ENCODE measurements at regions not wholly inside any gene's neighbourhood (a gene's known extent, or its start where the extent isn't known, plus 50 kb on each side); places are given as distances from the start of the nearest gene placed in this dataset.

DNA sequence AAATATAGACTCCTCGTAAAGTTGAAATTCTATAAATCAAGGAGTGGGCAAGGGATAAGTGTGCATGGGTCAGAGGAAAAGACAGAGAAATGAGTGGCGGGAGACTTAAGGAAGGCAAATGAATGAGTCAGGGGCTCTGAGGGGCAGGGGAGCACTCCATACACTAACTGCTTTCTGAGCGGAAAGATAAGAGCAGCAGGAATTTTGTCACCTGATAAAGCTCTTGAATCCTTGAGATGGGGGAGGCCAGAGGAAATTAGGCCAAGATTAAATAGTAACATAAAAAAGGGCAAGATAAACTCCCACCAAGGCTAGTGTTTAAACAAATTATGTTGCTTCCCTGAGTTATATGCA is 191.0 kb upstream of the S1PR3 start:
- no peak for DNase-seq

DNA sequence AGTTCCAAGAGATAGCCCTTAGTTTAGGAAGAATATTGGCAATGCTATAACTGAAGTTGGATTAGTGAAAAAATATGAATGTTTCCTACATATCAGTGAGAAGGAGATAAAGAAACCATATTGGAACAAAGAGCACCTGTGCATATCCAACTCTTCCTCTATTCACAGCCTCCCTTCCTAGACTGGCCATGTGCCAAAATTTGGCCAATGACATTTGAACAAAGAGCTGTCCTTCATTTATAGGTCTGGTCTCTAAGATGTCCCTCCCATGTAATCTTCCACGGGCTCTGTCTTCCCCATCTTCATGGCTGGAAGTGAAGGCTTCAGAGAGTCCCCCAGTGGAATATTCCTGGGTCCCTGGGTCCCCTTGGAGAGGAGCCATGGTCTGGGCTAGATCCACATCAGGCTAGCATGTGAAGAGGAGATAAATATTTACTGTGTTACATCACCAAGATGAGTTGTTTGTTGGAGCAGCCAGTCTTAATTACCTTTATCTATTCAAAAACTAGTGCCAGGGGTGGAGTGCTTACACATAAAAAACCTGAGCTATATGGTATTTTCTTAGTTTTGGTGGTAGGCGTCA is 190.0 kb upstream of the S1PR3 start:
- no peak for DNase-seq

DNA sequence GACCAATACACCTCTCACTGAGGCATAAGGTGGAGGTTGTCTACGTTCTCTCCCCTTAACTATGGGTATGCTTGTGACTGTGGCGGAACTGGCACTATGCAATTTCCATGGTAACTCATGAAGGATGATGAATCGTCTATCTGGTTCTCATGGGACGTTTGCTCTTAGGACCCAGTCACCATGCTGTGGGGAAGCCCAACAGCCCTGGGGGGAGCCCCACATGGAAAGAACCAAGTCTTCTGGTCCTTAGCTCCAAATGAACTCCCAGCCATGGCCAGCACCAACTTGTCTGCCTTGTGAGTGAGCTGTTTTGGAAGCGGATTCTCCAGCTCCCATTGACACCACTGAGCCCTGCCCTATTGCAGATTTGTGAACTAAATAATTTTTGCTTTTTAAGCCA is 188.7 kb upstream of the S1PR3 start:
- no peak for DNase-seq

DNA sequence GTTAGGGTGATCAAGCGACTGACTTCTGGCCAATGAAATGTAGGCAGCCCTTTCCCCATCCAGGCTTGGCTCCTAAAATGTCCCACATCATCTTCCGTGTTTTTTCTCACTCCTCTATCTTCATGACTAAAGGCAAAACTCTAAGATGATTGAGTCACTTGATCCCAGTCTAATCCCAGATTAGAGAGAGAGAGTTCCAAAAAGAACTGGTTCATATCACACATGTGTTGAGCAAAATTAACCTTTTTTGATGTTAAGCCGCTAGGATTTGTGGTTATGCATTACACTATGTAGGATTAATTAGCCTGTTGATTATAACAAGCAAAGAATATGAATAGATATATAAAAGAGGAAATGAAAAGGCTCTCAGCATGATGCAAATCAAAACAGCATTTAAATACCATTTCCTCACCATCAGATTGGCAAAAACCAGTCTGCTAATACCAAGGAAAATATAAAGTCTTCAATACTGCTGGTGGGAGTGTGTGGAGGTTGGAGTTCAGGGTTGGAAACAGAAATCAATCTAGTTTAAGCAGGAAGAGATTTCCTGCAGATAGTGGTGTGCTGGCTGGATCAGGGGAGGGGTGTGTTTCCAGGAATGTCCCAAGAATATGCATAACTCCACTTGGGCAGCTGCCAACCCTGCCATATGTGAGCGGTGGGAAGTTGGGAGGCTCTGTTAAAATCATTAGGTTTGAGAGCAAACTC is 187.6 kb upstream of the S1PR3 start:
- no peak for DNase-seq

DNA sequence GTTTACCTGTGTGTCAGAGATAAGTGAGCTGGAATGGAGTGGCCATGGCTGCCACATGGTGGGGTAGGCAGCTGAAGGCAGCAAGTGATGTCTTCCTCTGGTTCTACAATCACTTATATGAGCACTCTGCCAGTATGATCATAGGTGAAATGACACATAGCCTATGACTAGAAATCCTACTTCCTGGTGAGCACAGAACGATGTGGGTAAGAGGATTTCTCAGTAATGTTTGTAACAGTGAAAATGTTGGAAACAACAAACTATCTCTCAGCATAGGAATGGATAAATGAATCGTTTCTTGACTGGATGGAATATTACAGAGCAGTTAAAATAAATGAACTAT is 187.0 kb upstream of the S1PR3 start:
- DNase-seq, result no peak

DNA sequence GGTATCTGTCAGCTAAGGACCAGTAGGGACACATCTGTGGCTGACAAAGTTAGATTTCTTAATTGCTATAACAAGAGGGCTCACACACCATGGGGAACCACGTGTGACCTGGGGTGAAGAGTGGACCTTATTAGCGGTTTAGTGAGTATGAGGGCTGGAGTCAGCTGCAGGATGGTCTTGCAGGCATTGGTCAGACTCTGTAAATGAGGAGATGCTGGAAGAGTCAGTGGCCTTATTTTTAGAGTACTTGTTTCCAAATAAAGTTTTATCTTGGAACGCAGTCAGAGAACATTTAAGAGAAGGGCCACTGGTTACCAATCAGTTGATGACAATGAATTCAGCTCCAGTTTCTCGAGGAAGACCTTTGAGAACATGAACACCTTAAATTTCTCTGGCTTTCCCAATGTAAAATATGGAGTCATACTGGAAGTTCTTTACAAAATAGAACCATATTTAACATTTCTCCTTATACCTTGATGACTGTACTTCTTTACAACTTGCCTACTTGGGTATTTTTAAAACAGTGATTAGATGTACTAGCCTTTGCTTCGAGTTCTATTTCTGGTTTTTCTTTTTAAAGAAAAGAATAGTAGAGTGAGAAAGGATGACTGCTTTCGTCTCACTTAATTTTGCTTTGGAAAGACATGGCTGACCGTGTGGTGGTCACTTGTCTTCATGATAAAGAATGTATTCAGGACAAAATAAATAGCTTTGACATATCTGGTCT is 185.9 kb upstream of the S1PR3 start:
- DNase-seq, result no peak

DNA sequence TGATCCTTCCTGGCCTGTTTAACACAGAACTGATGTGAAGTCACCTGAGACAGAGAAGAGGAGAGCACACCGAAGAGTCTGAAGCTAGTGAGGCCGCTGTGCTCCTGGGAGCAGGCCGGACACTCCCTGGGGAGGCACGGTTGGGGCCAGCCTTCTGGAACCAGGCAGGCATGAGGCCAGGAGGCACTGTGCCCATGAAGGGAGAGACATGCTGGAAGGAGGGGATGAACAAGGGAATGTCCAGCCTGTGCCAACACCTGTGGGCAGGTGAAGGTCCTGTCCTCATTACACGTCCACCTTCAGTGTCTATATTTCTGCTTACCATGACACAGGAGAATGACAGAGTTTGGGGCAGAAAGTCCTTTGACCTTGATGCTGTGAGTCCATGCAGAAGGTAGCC is 183.8 kb upstream of the S1PR3 start:
- DNase-seq, result no peak

DNA sequence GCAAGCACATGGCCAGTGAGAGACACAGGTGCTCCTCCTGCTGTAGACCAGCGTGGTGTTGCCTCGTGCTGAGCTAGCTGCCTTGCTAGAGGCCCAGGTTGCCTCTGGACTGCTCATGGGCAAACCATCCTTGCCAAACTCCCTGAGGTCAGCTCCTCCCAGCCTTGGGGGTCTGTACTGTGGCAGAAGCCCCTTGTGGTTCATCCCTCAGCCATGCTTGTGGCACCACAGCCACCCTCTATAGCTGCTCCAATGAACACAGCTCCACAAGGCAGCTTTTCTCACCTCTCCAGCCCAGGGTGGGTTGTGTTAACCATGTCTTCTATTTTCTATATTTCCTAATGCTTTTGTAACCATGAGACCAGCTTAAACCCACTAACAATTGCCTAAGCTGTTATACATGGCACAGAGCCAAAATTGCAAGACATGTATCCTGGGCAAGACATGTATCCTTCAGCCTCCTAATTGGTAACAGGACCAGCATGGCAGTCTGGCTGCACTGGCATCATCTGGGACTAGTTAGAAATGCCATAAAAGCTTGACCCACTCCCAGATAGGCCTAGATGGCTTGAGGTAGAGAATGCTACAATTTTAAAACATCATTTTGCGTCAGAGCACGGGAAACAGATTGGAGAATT is 183.1 kb upstream of the S1PR3 start:
- no peak for DNase-seq

DNA sequence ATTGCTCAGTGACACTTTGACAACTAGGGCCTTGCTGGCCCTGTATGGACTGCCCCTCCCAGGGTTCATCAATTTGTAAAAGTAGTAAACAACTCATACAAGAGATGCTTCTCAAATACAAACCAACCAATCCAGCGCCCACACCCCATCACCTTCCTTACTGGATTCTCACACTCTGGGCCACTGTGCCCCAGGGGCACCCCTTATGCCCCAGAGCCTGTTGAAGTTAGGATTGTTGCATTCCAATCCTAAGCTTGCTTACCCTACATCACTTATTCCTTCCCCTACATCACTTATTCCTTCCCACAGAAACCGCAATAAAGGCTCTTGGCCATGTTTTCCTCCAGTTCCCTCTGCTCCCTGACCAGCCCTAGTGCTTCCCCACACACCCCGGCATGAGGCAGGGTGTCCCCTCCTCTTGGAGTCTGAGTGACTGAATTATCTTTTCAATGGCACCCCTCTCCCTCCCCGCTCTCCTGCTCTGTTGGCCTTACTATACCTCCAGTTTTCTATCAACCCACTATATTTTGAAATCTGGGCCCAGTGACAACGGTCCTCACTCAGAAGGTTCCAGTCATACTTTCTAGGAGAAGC is 182.4 kb upstream of the S1PR3 start:
- DNase-seq, result no peak

DNA sequence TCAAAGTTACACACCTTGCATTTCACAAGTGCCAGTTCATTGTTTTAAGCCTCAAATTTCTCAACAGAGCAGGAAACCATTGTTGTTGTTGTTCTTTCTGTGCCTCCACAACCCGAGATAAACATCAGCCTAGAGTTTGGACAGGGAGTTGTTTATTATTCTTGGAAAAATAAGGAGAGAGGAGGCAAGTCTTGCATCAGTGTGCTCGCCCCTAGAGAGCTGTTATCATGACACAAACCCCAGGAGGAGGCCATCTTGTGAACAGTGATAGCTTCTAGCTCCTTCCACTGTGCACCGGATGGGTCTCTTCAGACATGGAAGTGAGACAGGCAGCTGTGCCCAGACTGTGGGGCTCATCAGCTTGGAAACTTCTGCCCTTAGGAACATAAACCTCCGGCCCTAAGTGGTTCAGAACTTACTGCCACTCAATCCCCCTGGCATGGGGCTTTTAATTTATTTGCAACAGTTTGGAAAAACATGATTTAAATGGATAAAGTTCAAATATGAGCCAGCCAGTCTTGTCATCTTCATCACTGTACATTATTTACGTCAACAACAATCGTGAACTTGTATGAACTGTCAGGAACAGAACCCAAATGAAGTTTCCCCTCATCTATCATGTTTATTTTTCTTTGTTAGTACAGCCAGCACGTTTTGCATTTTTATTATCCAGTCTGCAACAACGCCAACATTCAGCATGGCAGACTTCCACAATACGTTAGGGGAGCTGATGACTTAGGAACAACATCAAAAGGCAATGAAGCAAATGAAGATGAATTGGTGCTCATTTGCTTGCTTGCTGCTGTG is 181.7 kb upstream of the S1PR3 start:
- no peak for DNase-seq

DNA sequence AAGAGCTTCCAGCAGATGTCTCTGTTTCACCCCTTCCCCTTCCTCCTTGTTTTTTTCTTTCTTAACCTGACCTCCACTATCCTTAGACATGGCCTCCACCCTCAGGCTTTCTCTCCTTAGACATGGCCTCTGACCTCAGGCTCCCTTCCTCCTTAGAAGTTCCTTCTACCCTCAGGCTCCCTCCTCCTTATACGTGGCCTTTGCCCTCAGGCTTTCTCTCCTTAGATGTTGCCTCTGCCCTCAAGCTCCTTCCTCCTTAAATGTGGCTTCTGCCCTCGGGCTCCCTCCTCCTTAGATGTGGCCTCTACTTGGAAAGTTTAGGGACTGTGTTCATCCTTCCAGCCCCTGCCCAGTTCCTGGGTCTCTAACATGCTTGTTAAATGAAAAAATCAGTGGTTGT is 180.4 kb upstream of the S1PR3 start:
- DNase-seq, result no peak

DNA sequence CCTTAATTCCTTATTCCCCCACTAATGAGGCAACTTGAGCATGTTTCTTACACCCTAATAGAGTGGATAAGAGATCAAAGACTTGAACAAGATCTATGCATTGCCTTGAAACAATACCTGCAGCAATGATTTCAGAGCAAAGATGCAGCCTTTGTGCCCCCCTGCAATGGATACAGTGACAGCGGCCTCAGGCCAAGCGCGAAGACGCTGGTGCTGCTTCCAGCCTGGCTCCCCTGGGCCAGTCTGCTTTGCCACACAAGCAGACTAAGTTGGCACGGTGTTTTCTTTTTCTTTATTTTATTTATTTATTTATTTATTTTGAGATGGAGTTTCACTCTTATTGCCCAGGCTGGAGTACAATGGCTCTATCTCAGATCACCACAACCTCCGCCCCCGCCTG is 179.8 kb upstream of the S1PR3 start:
- DNase-seq, result no peak

DNA sequence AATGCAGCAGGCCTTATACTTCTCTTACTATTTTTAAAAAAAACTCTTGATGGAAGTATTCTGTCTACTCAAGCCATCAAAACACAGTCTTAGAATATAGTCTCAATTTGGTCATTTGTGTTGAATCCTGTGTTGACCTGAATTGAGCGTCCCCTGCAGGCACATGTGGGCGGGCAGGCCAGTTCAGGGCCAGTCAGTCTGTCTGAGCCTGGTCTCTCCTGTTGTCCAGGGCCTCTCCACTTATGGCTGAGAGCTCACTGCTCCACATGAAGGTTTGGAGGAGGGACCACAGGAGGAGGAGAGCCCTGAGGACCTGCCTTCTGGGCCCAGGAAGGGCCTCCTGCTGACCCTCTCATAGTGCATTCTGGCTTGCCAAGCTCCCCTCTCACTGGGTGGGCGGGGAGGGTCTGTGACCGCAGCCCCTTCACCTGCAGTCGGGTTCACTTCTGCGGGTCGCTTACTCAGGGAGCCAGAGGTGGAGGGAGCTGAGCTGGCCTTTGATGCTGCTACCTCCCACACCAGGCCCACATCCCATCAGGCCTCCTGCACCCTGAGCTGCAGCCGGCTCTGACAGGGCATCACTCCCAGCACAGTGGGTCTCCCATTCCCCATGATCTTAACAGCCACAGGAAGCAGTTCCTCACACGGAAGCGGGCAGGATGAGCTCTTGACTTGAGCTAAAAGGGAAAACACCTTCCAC is 178.2 kb upstream of the S1PR3 start:
- DNase-seq, result no peak

DNA sequence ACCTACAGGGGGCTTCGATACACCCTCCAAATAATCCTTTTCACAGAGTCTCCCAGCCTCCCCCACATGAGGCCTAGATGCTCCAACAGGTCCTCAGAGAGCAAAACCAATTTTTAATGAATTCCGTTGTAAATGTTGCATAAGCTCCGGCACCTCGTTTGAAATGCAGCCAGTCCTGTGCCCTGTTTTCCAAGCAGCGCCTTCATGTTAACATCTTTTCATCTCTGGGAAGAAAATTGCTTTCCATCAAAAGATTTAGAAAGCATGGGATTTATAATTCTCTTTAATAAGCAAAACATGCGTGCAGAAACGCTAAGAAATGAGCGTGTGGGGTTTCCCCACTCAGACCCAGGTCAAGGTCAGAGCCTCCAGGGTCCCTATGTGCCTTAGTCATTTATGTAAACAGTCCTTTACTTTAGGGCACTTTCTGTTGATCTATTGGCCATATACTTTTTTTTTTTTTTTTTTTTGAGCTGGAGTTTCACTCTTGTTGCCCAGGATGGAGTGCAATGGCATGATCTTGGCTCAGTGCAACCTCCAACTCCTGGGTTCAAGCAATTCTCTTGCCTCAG is 177.5 kb upstream of the S1PR3 start:
- no peak for DNase-seq

DNA sequence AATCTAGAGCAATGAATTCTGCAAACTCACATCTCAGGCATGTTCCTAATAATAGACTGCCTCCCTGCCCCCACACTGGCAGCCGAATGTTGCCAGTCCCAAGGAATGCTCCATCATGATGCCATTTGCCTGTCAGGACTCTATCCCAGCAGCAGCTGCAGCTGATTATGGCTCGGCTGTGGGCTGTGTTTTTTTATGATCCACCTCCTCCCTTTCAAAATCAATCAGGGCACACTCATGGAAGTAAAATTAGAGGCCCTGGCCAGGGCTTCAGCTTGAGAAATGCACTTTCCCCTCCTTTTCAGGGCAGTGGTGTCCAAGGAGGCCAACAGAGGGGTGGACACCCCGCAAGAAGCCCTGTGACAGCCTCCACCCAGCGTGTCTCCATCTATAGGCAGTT is 176.7 kb upstream of the S1PR3 start:
- no peak for DNase-seq

DNA sequence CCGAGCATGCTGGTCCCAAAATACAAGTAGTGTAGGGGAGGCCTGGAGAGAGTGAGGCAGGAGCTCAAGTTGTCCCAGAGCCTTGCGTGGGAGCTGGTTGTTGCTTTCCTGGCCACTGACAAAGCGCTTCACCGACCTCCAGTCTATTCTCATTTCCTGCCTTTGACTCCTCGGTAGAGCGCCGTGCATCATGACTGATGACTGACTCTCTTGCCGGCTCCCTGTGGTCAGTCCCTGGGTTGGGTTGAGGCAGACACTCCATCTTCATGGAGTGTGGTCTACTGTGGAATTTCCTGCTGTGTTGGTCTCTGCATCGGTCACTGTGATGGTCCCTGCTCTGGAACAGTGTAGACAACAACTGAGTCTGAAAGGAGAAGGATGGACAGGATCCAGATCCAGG is 175.1 kb upstream of the S1PR3 start:
- no peak for DNase-seq

DNA sequence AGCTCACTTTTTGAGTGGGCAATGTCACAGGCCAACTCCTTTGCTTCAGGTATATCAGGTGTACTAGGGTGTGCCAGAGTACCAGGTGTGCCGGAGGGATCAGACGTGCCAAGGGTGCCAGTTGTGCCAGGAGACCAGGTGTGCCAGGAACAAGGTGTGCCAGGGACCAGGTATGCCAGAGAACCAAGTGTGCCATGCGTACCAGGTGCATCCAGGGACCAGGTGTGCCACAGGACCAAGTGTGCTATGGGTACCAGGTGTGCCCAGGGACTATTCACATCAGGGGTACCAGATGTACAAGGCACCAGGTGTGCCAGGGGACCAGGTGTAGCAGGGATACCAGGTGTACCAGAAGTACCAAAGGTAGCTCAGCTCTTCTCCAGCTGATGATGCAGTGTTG is 174.7 kb upstream of the S1PR3 start:
- no peak for DNase-seq

DNA sequence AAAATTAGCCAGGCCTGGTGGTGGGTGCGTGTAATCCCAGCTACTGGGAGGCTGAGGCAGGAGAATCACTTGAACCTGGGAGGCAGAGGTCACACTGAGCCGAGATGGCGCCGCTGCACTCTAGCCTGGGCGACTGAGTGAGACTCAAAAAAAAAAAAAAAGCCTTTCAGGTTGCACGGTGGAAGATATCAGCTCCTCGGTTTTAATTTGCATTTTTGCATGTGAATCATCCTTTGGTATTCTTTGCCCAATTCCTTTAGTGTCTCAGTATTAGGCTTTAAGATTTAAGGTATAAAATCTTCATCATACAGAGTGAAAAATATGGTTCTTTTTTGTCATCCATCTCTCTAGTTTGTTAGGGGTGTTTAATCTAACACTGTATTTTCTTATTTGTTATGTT is 173.6 kb upstream of the S1PR3 start:
- DNase-seq, result no peak

DNA sequence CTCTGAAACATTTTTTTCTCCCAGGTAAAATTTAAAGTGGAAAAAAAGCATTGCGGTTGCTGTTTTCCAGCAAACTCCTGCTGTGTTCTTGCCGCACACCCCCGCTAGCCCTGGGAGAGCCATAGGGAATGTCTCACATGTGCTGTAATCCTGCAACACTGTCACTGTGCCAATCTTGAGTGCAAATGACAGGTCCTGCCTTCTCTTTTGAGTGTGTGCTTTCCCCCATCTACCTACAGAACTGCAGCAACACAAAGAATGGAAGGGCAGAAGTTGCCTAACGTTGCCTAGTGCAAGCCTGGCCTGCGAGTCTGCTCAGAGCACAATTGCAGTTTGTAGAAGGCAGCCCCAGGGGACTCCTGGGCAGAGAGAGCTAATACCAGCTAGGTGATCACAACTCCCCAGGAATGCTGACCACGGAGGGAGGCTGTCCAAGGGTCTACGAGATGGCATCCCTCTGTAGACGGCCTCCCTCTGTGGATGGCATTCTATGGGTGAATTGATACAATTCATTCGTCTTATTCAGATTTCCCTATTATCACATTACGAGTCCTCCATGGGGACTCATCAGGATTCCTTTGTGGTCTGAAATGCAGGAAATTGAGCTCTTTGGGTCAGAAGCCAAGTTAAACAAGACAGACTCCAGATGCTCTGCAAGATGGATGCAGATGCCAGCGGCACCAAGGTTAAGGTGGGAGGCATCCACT is 172.6 kb upstream of the S1PR3 start:
- DNase-seq, result no peak

DNA sequence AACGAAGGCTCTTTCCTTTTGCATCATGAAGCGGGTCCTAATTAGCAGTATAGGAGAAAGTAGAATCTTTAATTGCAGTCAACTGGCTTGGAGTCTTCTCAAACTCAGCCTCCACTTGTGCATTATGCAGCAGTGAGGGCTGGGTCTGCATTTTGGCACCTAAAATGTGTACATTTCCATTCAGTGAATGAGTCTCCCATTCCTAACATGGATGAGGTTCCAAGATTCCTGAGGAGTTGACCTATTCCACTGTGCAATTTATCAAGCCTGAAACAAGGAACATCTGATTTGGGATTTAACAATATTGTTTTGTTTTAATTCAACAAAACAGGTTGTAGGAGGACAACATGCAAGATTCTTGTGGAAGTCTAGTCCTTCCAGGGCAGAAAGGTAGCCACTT is 171.8 kb upstream of the S1PR3 start:
- DNase-seq, result no peak

DNA sequence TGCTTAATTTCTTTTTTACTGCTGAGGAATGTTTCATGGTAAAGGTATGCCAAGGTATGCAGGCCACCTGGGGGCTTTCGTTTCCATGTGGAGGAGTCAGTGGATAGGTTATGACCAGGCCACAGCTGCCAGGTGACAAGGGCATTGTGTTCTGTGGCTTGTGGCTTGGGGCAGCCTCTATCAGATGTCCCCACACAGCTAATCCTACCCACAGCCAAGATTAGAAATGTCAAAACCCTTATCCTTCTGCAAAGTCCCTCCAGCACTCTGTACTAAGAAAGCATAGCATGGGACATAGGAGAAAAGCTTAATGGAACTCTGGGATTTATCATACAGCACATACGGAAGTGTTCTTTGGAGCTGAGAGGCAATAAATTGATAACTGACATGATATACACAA is 171.2 kb upstream of the S1PR3 start:
- DNase-seq, result no peak
